ENCODE measurements at regions not wholly inside any gene's neighbourhood (a gene's known extent, or its start where the extent isn't known, plus 50 kb on each side); places are given as distances from the start of the nearest gene placed in this dataset.

- no peaks in the 10 kb centered on the region for H3K79me2 ChIP-seq (ENCODE audit: control insufficient read depth, insufficient read depth, low read length)
- POLR2A ChIA-PET, result no interaction called here
- H3K27me3 ChIP-seq (replicated peaks in 1 of 2; ENCODE audit: control insufficient read depth in 2 of 2, insufficient read depth in 2 of 2, low read length in 1 of 2), result no peaks in the 10 kb centered on the region
- no peak overlapping the region for H3K4me3 ChIP-seq
- H4K20me1 ChIP-seq (ENCODE audit: control insufficient read depth, insufficient read depth), result no peaks in the 10 kb centered on the region
- no TSS peak for BruUV-seq (replicated peaks)
- H3K9ac ChIP-seq (ENCODE audit: control insufficient read depth, insufficient read depth, low read length), result no peak overlapping the region
- no peaks in the 10 kb centered on the region for H3K36me3 ChIP-seq (ENCODE audit: control insufficient read depth in 2 of 2, insufficient read depth in 2 of 2, low read length in 1 of 2)
- no peak for FAIRE-seq
- H3K27ac ChIP-seq (ENCODE audit: control insufficient read depth, insufficient read depth), result no peak overlapping the region
- H3K4me2 ChIP-seq (ENCODE audit: control insufficient read depth, insufficient read depth), result no peak overlapping the region
- in situ Hi-C loops (cut with MboI), result no loop called here
- no peak overlapping the region for H2AFZ ChIP-seq (ENCODE audit: control insufficient read depth, low read depth, low read length)
- no peaks in the 10 kb centered on the region for H3K9me3 ChIP-seq (replicated peaks; ENCODE audit: control insufficient read depth, insufficient read depth, low read length)
- SMC1A ChIA-PET (ENCODE audit: uncharacterized antibody, unreplicated experiment), result no interaction called here
- ATAC-seq, result no peak
- intact Hi-C loops (cut with micrococcal nuclease; ENCODE audit: unreplicated experiment), result no loop called here
- H3K4me1 ChIP-seq (ENCODE audit: control insufficient read depth, insufficient read depth, low read length), result no peaks in the 10 kb centered on the region
- WGBS (ENCODE audit: insufficient coverage, insufficient replicate concordance, low lambda C conversion rate, missing lambda C conversion rate), result 0% methylated on average over 1 of the region's 1 CpG
- RAD21 ChIA-PET (ENCODE audit: unreplicated experiment), result no interaction called here
- CTCF ChIA-PET, result no interaction called here
- DNase-seq (ENCODE audit: low read depth, low spot score), result no peak
- TF ChIP-seq RBBP5 (conservative IDR thresholded peaks at IDR 0.05) (no peak), MEF2A (IDR thresholded peaks at IDR 0.05; ENCODE audit: insufficient read depth, low read depth, low read length) (no peak), NFYA (IDR thresholded peaks at IDR 0.05; ENCODE audit: borderline replicate concordance, low read depth, low read length) (no peak), HCFC1 (IDR thresholded peaks at IDR 0.05; ENCODE audit: low read length) (no peak), TAF1 (IDR thresholded peaks at IDR 0.05; ENCODE audit: borderline replicate concordance, low read depth, low read length) (no peak), MAX (IDR thresholded peaks at IDR 0.05; ENCODE audit: low read depth, low read length) (no peak), LARP7 (IDR thresholded peaks at IDR 0.05) (no peak), RELA (IDR thresholded peaks at IDR 0.05; ENCODE audit: borderline replicate concordance, partially characterized antibody) (no peak), POLR2AphosphoS5 (IDR thresholded peaks at IDR 0.05; ENCODE audit: low read length) (no peak), JUNB (IDR thresholded peaks at IDR 0.05) (no peak), PAX8 (IDR thresholded peaks at IDR 0.05) (no peak), YY1 (IDR thresholded peaks at IDR 0.05; ENCODE audit: low read depth, low read length) (no peak), CBX5 (IDR thresholded peaks at IDR 0.05; ENCODE audit: low read depth) (no peak), CTCF (IDR thresholded peaks at IDR 0.05 in 2 of 3, conservative IDR thresholded peaks at IDR 0.05 in 1 of 3; ENCODE audit: control insufficient read depth in 2 of 3, extremely low read depth in 1 of 3, insufficient read depth in 1 of 3, low read depth in 3 of 3, low read length in 3 of 3) (no peak)
- TF ChIP-seq, protein P1, sequence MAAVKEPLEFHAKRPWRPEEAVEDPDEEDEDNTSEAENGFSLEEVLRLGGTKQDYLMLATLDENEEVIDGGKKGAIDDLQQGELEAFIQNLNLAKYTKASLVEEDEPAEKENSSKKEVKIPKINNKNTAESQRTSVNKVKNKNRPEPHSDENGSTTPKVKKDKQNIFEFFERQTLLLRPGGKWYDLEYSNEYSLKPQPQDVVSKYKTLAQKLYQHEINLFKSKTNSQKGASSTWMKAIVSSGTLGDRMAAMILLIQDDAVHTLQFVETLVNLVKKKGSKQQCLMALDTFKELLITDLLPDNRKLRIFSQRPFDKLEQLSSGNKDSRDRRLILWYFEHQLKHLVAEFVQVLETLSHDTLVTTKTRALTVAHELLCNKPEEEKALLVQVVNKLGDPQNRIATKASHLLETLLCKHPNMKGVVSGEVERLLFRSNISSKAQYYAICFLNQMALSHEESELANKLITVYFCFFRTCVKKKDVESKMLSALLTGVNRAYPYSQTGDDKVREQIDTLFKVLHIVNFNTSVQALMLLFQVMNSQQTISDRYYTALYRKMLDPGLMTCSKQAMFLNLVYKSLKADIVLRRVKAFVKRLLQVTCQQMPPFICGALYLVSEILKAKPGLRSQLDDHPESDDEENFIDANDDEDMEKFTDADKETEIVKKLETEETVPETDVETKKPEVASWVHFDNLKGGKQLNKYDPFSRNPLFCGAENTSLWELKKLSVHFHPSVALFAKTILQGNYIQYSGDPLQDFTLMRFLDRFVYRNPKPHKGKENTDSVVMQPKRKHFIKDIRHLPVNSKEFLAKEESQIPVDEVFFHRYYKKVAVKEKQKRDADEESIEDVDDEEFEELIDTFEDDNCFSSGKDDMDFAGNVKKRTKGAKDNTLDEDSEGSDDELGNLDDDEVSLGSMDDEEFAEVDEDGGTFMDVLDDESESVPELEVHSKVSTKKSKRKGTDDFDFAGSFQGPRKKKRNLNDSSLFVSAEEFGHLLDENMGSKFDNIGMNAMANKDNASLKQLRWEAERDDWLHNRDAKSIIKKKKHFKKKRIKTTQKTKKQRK (IDR thresholded peaks at IDR 0.05; ENCODE audit: low read depth, low read length), result no peak
- TF ChIP-seq, protein P2, sequence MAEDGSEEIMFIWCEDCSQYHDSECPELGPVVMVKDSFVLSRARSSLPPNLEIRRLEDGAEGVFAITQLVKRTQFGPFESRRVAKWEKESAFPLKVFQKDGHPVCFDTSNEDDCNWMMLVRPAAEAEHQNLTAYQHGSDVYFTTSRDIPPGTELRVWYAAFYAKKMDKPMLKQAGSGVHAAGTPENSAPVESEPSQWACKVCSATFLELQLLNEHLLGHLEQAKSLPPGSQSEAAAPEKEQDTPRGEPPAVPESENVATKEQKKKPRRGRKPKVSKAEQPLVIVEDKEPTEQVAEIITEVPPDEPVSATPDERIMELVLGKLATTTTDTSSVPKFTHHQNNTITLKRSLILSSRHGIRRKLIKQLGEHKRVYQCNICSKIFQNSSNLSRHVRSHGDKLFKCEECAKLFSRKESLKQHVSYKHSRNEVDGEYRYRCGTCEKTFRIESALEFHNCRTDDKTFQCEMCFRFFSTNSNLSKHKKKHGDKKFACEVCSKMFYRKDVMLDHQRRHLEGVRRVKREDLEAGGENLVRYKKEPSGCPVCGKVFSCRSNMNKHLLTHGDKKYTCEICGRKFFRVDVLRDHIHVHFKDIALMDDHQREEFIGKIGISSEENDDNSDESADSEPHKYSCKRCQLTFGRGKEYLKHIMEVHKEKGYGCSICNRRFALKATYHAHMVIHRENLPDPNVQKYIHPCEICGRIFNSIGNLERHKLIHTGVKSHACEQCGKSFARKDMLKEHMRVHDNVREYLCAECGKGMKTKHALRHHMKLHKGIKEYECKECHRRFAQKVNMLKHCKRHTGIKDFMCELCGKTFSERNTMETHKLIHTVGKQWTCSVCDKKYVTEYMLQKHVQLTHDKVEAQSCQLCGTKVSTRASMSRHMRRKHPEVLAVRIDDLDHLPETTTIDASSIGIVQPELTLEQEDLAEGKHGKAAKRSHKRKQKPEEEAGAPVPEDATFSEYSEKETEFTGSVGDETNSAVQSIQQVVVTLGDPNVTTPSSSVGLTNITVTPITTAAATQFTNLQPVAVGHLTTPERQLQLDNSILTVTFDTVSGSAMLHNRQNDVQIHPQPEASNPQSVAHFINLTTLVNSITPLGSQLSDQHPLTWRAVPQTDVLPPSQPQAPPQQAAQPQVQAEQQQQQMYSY (CRISPR knock-in tag; IDR thresholded peaks at IDR 0.05), result no peak
These were observed 1989.9 kb upstream of the CELF4 start for GRCh38 chr18:39555496-39555895.

Measured in GM12878 (cell line).